ENCODE measurements at regions not wholly inside any gene's neighbourhood (a gene's known extent, or its start where the extent isn't known, plus 50 kb on each side); places are given as distances from the start of the nearest gene placed in this dataset.

- Histone ChIP-seq H3K27ac (ENCODE audit: insufficient read depth, low read length, poor library complexity, severe bottlenecking) (no peak overlapping the region), H3K9me3 (ENCODE audit: control insufficient read depth, low read length) (no peaks in the 10 kb centered on the region), H3K4me1 (ENCODE audit: control insufficient read depth, insufficient read depth, low read length, poor library complexity, severe bottlenecking) (no peaks in the 10 kb centered on the region), H3K36me3 (ENCODE audit: control insufficient read depth, insufficient read depth, low read length) (no peaks in the 10 kb centered on the region), H3K4me3 (ENCODE audit: insufficient read depth, low read depth, low read length, poor library complexity, severe bottlenecking) (no peak overlapping the region), H3K27me3 (replicated peaks; ENCODE audit: control insufficient read depth, insufficient read depth, low read length, poor library complexity, severe bottlenecking) (no peaks in the 10 kb centered on the region)
- no peak for DNase-seq
Observed at GRCh38 chr6:154611847-154612246, 101.4 kb upstream of the CNKSR3 start.

GRCh38 chr6:154613137-154613676 is 102.7 kb upstream of the CNKSR3 start:
- no peaks in the 10 kb centered on the region for H3K4me1 ChIP-seq (ENCODE audit: control insufficient read depth, insufficient read depth, low read length, poor library complexity, severe bottlenecking)
- H3K9me3 ChIP-seq (ENCODE audit: control insufficient read depth, low read length) = no peaks in the 10 kb centered on the region
- H3K27me3 ChIP-seq (replicated peaks; ENCODE audit: control insufficient read depth, insufficient read depth, low read length, poor library complexity, severe bottlenecking) = no peaks in the 10 kb centered on the region
- no peak overlapping the region for H3K27ac ChIP-seq (ENCODE audit: insufficient read depth, low read length, poor library complexity, severe bottlenecking)
- DNase-seq = no peak
- H3K4me3 ChIP-seq (ENCODE audit: insufficient read depth, low read depth, low read length, poor library complexity, severe bottlenecking) = no peak overlapping the region
- H3K36me3 ChIP-seq (ENCODE audit: control insufficient read depth, insufficient read depth, low read length) = no peaks in the 10 kb centered on the region

- no peak for DNase-seq
- no peaks in the 10 kb centered on the region for H3K9me3 ChIP-seq (ENCODE audit: control insufficient read depth, low read length)
- H3K27ac ChIP-seq (ENCODE audit: insufficient read depth, low read length, poor library complexity, severe bottlenecking) = no peak overlapping the region
- no peaks in the 10 kb centered on the region for H3K4me1 ChIP-seq (ENCODE audit: control insufficient read depth, insufficient read depth, low read length, poor library complexity, severe bottlenecking)
- H3K27me3 ChIP-seq (replicated peaks; ENCODE audit: control insufficient read depth, insufficient read depth, low read length, poor library complexity, severe bottlenecking) = no peaks in the 10 kb centered on the region
- no peak overlapping the region for H3K4me3 ChIP-seq (ENCODE audit: insufficient read depth, low read depth, low read length, poor library complexity, severe bottlenecking)
- H3K36me3 ChIP-seq (ENCODE audit: control insufficient read depth, insufficient read depth, low read length) = no peaks in the 10 kb centered on the region
Observed at GRCh38 chr6:154614101-154614500, 103.6 kb upstream of the CNKSR3 start.

- H3K4me1 ChIP-seq (ENCODE audit: control insufficient read depth, insufficient read depth, low read length, poor library complexity, severe bottlenecking) = no peaks in the 10 kb centered on the region
- peaks cover 2% of the 10 kb centered on the region for H3K27me3 ChIP-seq (replicated peaks; ENCODE audit: control insufficient read depth, insufficient read depth, low read length, poor library complexity, severe bottlenecking)
- no peaks in the 10 kb centered on the region for H3K36me3 ChIP-seq (ENCODE audit: control insufficient read depth, insufficient read depth, low read length)
- no peak overlapping the region for H3K4me3 ChIP-seq (ENCODE audit: insufficient read depth, low read depth, low read length, poor library complexity, severe bottlenecking)
- H3K9me3 ChIP-seq (ENCODE audit: control insufficient read depth, low read length) = no peaks in the 10 kb centered on the region
- H3K27ac ChIP-seq (ENCODE audit: insufficient read depth, low read length, poor library complexity, severe bottlenecking) = no peak overlapping the region
- DNase-seq = no peak
Observed at GRCh38 chr6:154614641-154615040, 104.2 kb upstream of the CNKSR3 start.

GRCh38 chr6:154615483-154616025 is 105.1 kb upstream of the CNKSR3 start:
- no peaks in the 10 kb centered on the region for H3K9me3 ChIP-seq (ENCODE audit: control insufficient read depth, low read length)
- no peak overlapping the region for H3K27ac ChIP-seq (ENCODE audit: insufficient read depth, low read length, poor library complexity, severe bottlenecking)
- H3K4me1 ChIP-seq (ENCODE audit: control insufficient read depth, insufficient read depth, low read length, poor library complexity, severe bottlenecking) = no peaks in the 10 kb centered on the region
- no peak overlapping the region for H3K4me3 ChIP-seq (ENCODE audit: insufficient read depth, low read depth, low read length, poor library complexity, severe bottlenecking)
- no peaks in the 10 kb centered on the region for H3K36me3 ChIP-seq (ENCODE audit: control insufficient read depth, insufficient read depth, low read length)
- no peak for DNase-seq
- peaks cover 4% of the 10 kb centered on the region for H3K27me3 ChIP-seq (replicated peaks; ENCODE audit: control insufficient read depth, insufficient read depth, low read length, poor library complexity, severe bottlenecking)

GRCh38 chr6:154617175-154617574 is 106.7 kb upstream of the CNKSR3 start:
- H3K4me1 ChIP-seq (ENCODE audit: control insufficient read depth, insufficient read depth, low read length, poor library complexity, severe bottlenecking) = no peaks in the 10 kb centered on the region
- no peak overlapping the region for H3K27ac ChIP-seq (ENCODE audit: insufficient read depth, low read length, poor library complexity, severe bottlenecking)
- no peak overlapping the region for H3K4me3 ChIP-seq (ENCODE audit: insufficient read depth, low read depth, low read length, poor library complexity, severe bottlenecking)
- no peaks in the 10 kb centered on the region for H3K9me3 ChIP-seq (ENCODE audit: control insufficient read depth, low read length)
- no peaks in the 10 kb centered on the region for H3K36me3 ChIP-seq (ENCODE audit: control insufficient read depth, insufficient read depth, low read length)
- DNase-seq = no peak
- H3K27me3 ChIP-seq (replicated peaks; ENCODE audit: control insufficient read depth, insufficient read depth, low read length, poor library complexity, severe bottlenecking) = peaks cover 4% of the 10 kb centered on the region

GRCh38 chr6:154619146-154619545 is 108.7 kb upstream of the CNKSR3 start:
- no peak overlapping the region for H3K27ac ChIP-seq (ENCODE audit: insufficient read depth, low read length, poor library complexity, severe bottlenecking)
- H3K4me3 ChIP-seq (ENCODE audit: insufficient read depth, low read depth, low read length, poor library complexity, severe bottlenecking) = no peak overlapping the region
- peaks cover 4% of the 10 kb centered on the region for H3K27me3 ChIP-seq (replicated peaks; ENCODE audit: control insufficient read depth, insufficient read depth, low read length, poor library complexity, severe bottlenecking)
- DNase-seq = no peak
- H3K36me3 ChIP-seq (ENCODE audit: control insufficient read depth, insufficient read depth, low read length) = no peaks in the 10 kb centered on the region
- no peaks in the 10 kb centered on the region for H3K9me3 ChIP-seq (ENCODE audit: control insufficient read depth, low read length)
- no peaks in the 10 kb centered on the region for H3K4me1 ChIP-seq (ENCODE audit: control insufficient read depth, insufficient read depth, low read length, poor library complexity, severe bottlenecking)

- no peak for DNase-seq
- Histone ChIP-seq H3K27ac (ENCODE audit: insufficient read depth, low read length, poor library complexity, severe bottlenecking) (no peak overlapping the region), H3K4me3 (ENCODE audit: insufficient read depth, low read depth, low read length, poor library complexity, severe bottlenecking) (no peak overlapping the region), H3K27me3 (replicated peaks; ENCODE audit: control insufficient read depth, insufficient read depth, low read length, poor library complexity, severe bottlenecking) (peaks cover 4% of the 10 kb centered on the region), H3K4me1 (ENCODE audit: control insufficient read depth, insufficient read depth, low read length, poor library complexity, severe bottlenecking) (no peaks in the 10 kb centered on the region), H3K9me3 (ENCODE audit: control insufficient read depth, low read length) (no peaks in the 10 kb centered on the region), H3K36me3 (ENCODE audit: control insufficient read depth, insufficient read depth, low read length) (no peaks in the 10 kb centered on the region)
Observed at GRCh38 chr6:154621686-154622085, 111.2 kb upstream of the CNKSR3 start.

GRCh38 chr6:154622618-154623336 is 110.4 kb upstream of the SCAF8 start:
- H3K27ac ChIP-seq (ENCODE audit: insufficient read depth, low read length, poor library complexity, severe bottlenecking) = no peak overlapping the region
- peaks cover 4% of the 10 kb centered on the region for H3K27me3 ChIP-seq (replicated peaks; ENCODE audit: control insufficient read depth, insufficient read depth, low read length, poor library complexity, severe bottlenecking)
- DNase-seq = no peak
- no peaks in the 10 kb centered on the region for H3K4me1 ChIP-seq (ENCODE audit: control insufficient read depth, insufficient read depth, low read length, poor library complexity, severe bottlenecking)
- H3K9me3 ChIP-seq (ENCODE audit: control insufficient read depth, low read length) = no peaks in the 10 kb centered on the region
- H3K4me3 ChIP-seq (ENCODE audit: insufficient read depth, low read depth, low read length, poor library complexity, severe bottlenecking) = no peak overlapping the region
- H3K36me3 ChIP-seq (ENCODE audit: control insufficient read depth, insufficient read depth, low read length) = no peaks in the 10 kb centered on the region

- Histone ChIP-seq H3K36me3 (ENCODE audit: control insufficient read depth, insufficient read depth, low read length) (no peaks in the 10 kb centered on the region), H3K4me1 (ENCODE audit: control insufficient read depth, insufficient read depth, low read length, poor library complexity, severe bottlenecking) (no peaks in the 10 kb centered on the region), H3K27ac (ENCODE audit: insufficient read depth, low read length, poor library complexity, severe bottlenecking) (no peak overlapping the region), H3K4me3 (ENCODE audit: insufficient read depth, low read depth, low read length, poor library complexity, severe bottlenecking) (no peak overlapping the region), H3K27me3 (replicated peaks; ENCODE audit: control insufficient read depth, insufficient read depth, low read length, poor library complexity, severe bottlenecking) (peaks cover 4% of the 10 kb centered on the region), H3K9me3 (ENCODE audit: control insufficient read depth, low read length) (no peaks in the 10 kb centered on the region)
- no peak for DNase-seq
Observed at GRCh38 chr6:154623391-154623790, 109.8 kb upstream of the SCAF8 start.

Measured in effector memory CD4-positive, alpha-beta T cell (primary cell).